ENCODE measurements at regions not wholly inside any gene's neighbourhood (a gene's known extent, or its start where the extent isn't known, plus 50 kb on each side); places are given as distances from the start of the nearest gene placed in this dataset.
"Not testable (repeated sequence)": the region's sequence is repeated elsewhere in the genome, so short reads cannot be mapped to it uniquely, and the experiment has no call there.

- ATAC-seq (ENCODE audit: poor library complexity) (no peak), DNase-seq (no peak)
- intact Hi-C loops (cut with DNase I), result no loop called here
Observed at GRCh38 chr10:16195894-16196293, 240.9 kb upstream of the PTER start.

GRCh38 chr10:16199216-16199615, 237.6 kb upstream of the PTER start:
- intact Hi-C loops (cut with DNase I), result no loop called here
- DNase-seq (no peak), ATAC-seq (ENCODE audit: poor library complexity) (no peak)

GRCh38 chr10:16223618-16224017, 213.2 kb upstream of the PTER start:
- intact Hi-C loops (cut with DNase I); ATAC-seq (ENCODE audit: poor library complexity): not testable (repeated sequence)

GRCh38 chr10:16227674-16228073, 209.1 kb upstream of the PTER start:
- intact Hi-C loops (cut with DNase I), result no loop called here
- DNase-seq (no peak), ATAC-seq (ENCODE audit: poor library complexity) (no peak)

More at GRCh38 chr10:16223618-16224017, 213.2 kb upstream of the PTER start:
- not testable (repeated sequence) for DNase-seq

GRCh38 chr10:16231176-16231575, 205.6 kb upstream of the PTER start:
- no peak for ATAC-seq (ENCODE audit: poor library complexity)
- no peak for DNase-seq
- intact Hi-C loops (cut with DNase I), result no loop called here

- intact Hi-C loops (cut with DNase I), result no loop called here
- ATAC-seq (ENCODE audit: poor library complexity), result no peak
- DNase-seq, result no peak
Observed at GRCh38 chr10:16231734-16232435, 204.9 kb upstream of the PTER start.

- DNase-seq, result no peak
- intact Hi-C loops (cut with DNase I), result no loop called here
Observed at GRCh38 chr10:16232441-16232840, 204.4 kb upstream of the PTER start.

GRCh38 chr10:16234916-16235315, 201.9 kb upstream of the PTER start:
- DNase-seq (no peak), ATAC-seq (ENCODE audit: poor library complexity) (no peak)
- intact Hi-C loops (cut with DNase I), result no loop called here

More at GRCh38 chr10:16232441-16232840, 204.4 kb upstream of the PTER start:
- no peak for ATAC-seq (ENCODE audit: poor library complexity)

GRCh38 chr10:16242446-16242845, 194.4 kb upstream of the PTER start:
- DNase-seq (no peak), ATAC-seq (ENCODE audit: poor library complexity) (no peak)
- intact Hi-C loops (cut with DNase I), result no loop called here

GRCh38 chr10:16242859-16243613, 193.8 kb upstream of the PTER start:
- no peak for ATAC-seq (ENCODE audit: poor library complexity)
- intact Hi-C loops (cut with DNase I), result no loop called here

GRCh38 chr10:16250136-16250535, 186.7 kb upstream of the PTER start:
- intact Hi-C loops (cut with DNase I); DNase-seq; ATAC-seq (ENCODE audit: poor library complexity): not testable (repeated sequence)

More at GRCh38 chr10:16242859-16243613, 193.8 kb upstream of the PTER start:
- no peak for DNase-seq

- ATAC-seq (ENCODE audit: poor library complexity), result no peak
- intact Hi-C loops (cut with DNase I), result no loop called here
- no peak for DNase-seq
Observed at GRCh38 chr10:16256336-16256735, 180.5 kb upstream of the PTER start.

- no peak for DNase-seq
- ATAC-seq (ENCODE audit: poor library complexity), result no peak
- intact Hi-C loops (cut with DNase I), result no loop called here
Observed at GRCh38 chr10:16258291-16259040, 178.3 kb upstream of the PTER start.

- ATAC-seq (ENCODE audit: poor library complexity) (no peak), DNase-seq (no peak)
- intact Hi-C loops (cut with DNase I), result no loop called here
Observed at GRCh38 chr10:16259726-16260125, 177.1 kb upstream of the PTER start.

GRCh38 chr10:16260388-16260787, 176.4 kb upstream of the PTER start:
- ATAC-seq (ENCODE audit: poor library complexity) (no peak), DNase-seq (no peak)
- intact Hi-C loops (cut with DNase I), result no loop called here

- DNase-seq (no peak), ATAC-seq (ENCODE audit: poor library complexity) (no peak)
- intact Hi-C loops (cut with DNase I), result no loop called here
Observed at GRCh38 chr10:16271571-16271970, 165.2 kb upstream of the PTER start.

- intact Hi-C loops (cut with DNase I), result no loop called here
- DNase-seq (no peak), ATAC-seq (ENCODE audit: poor library complexity) (no peak)
Observed at GRCh38 chr10:16274911-16275310, 161.9 kb upstream of the PTER start.

GRCh38 chr10:16280595-16280994, 156.2 kb upstream of the PTER start:
- no peak for ATAC-seq (ENCODE audit: poor library complexity)
- intact Hi-C loops (cut with DNase I), result no loop called here
- DNase-seq, result no peak

- intact Hi-C loops (cut with DNase I), result no loop called here
- ATAC-seq (ENCODE audit: poor library complexity) (no peak), DNase-seq (no peak)
Observed at GRCh38 chr10:16292366-16292765, 144.4 kb upstream of the PTER start.

GRCh38 chr10:16297069-16297468, 139.7 kb upstream of the PTER start:
- intact Hi-C loops (cut with DNase I), result no loop called here
- ATAC-seq (ENCODE audit: poor library complexity) (no peak), DNase-seq (no peak)

All from Right ventricle myocardium superior (tissue), 1 donor.